Endothelial cell of umbilical vein (primary cell): ENCODE measurements at regions not wholly inside any gene's neighbourhood (a gene's known extent, or its start where the extent isn't known, plus 50 kb on each side); places are given as distances from the start of the nearest gene placed in this dataset.

Source experiments
- BruUV-seq: library from RNA; stranded (reverse); fragments of 400-500 nt; replicated peaks from 2 replicates; lab custom pipeline; 2021; lab: Mats Ljungman, UMichigan
- CTCF ChIA-PET: fragments of 300-600, 350-600 bp; sonication (Branson Sonifier 250); formaldehyde crosslinking; loops from one replicate; lab custom pipeline; 2021; ENCODE audit warnings: antibody characterized with exemption, inconsistent platforms; lab: Charles Lee
- POLR2A ChIA-PET: fragments of 300-600, 350-600 bp; sonication (Branson Sonifier 250); formaldehyde crosslinking; loops from one replicate; lab custom pipeline; 2021; ENCODE audit warnings: antibody characterized with exemption, inconsistent platforms; lab: Charles Lee
- DNase-seq: peaks from one replicate; pipeline ENCODE4 v3.0.0-alpha.2; 2011; ENCODE audit warnings: low read depth, low spot score
- FAIRE-seq: peaks from 2 replicates; lab custom pipeline; 2011; peaks lifted over from hg19 to GRCh38; lab: Jason Lieb, UNC
- H2AFZ ChIP-seq: 2 replicates; pipeline ENCODE4 v1.6.0; 2012; ENCODE audit warnings: low read depth, low read length, control low read depth, inconsistent platforms
- H3K27ac ChIP-seq: 2 replicates; pipeline ENCODE4 v1.5.1; 2011; ENCODE audit warnings: low read depth, mild to moderate bottlenecking, control low read depth, low read length, moderate library complexity; ENCODE audit not compliant: insufficient read depth
- H3K27me3 ChIP-seq, 2 experiments: 2 replicates each; pipeline versions ENCODE4 v1.6.0 to v1.6.1; 2011; ENCODE audit warnings: low read length in 2 of 2, mixed read lengths in 1 of 2; ENCODE audit not compliant: control insufficient read depth in 2 of 2, insufficient read depth in 2 of 2
- H3K36me3 ChIP-seq, 2 experiments: 2 replicates in 1 of 2; 3 replicates in 1 of 2; pipeline ENCODE4 v1.5.1; 2011; ENCODE audit warnings: low read length in 2 of 2, mild to moderate bottlenecking in 1 of 2, moderate library complexity in 1 of 2; ENCODE audit not compliant: control insufficient read depth in 2 of 2, insufficient read depth in 2 of 2; ENCODE audit errors: extremely low read depth in 1 of 2
- H3K4me1 ChIP-seq: 3 replicates; pipeline ENCODE4 v1.5.1; 2011; ENCODE audit warnings: mild to moderate bottlenecking, low read length; ENCODE audit not compliant: control insufficient read depth, insufficient read depth; ENCODE audit errors: extremely low read depth
- H3K4me2 ChIP-seq: 2 replicates; pipeline ENCODE4 v1.6.1; 2011; ENCODE audit warnings: low read length, control low read depth, mixed read lengths; ENCODE audit not compliant: insufficient read depth
- H3K4me3 ChIP-seq, 3 experiments: fragments of 200-600 bp in 1 of 3; sonication (generic), shearing (Covaris generic) in 1 of 3; replicated peaks in 1 of 3; 2 replicates each; pipeline ENCODE4 v1.5.1; 2011 to 2016; ENCODE audit warnings: control low read depth in 3 of 3, low read length in 3 of 3, mild to moderate bottlenecking in 2 of 3, inconsistent platforms in 1 of 3, low read depth in 1 of 3, moderate library complexity in 1 of 3; ENCODE audit not compliant: insufficient read depth in 1 of 3
- H3K79me2 ChIP-seq: 2 replicates; pipeline ENCODE4 v1.6.0; 2012; ENCODE audit warnings: low read length, inconsistent platforms; ENCODE audit not compliant: control insufficient read depth, insufficient read depth
- H3K9ac ChIP-seq: replicated peaks from 2 replicates; pipeline ENCODE3; 2011; ENCODE audit warnings: low read length, control low read depth; ENCODE audit not compliant: insufficient read depth; ENCODE audit errors: extremely low read depth
- H3K9me1 ChIP-seq: replicated peaks from 3 replicates; pipeline ENCODE4 v1.6.0; 2011; ENCODE audit warnings: mild to moderate bottlenecking, low read length; ENCODE audit not compliant: control insufficient read depth, insufficient read depth; ENCODE audit errors: extremely low read depth
- H3K9me3 ChIP-seq: replicated peaks from 2 replicates; pipeline ENCODE4 v1.5.1; 2012; ENCODE audit warnings: low read length, inconsistent platforms; ENCODE audit not compliant: control insufficient read depth, insufficient read depth
- H4K20me1 ChIP-seq: replicated peaks from 2 replicates; pipeline ENCODE3; 2011; ENCODE audit warnings: mild to moderate bottlenecking, low read length; ENCODE audit not compliant: control insufficient read depth, insufficient read depth; ENCODE audit errors: extremely low read depth
- CTCF ChIP-seq, 2 donors: IDR thresholded peaks; 1 replicate in 1 of 2; 2 replicates in 1 of 2; pipeline ENCODE4 v1.5.1; 2011; ENCODE audit warnings: low read length in 2 of 2, mild to moderate bottlenecking in 2 of 2, moderate library complexity in 2 of 2, control low read depth in 1 of 2, inconsistent platforms in 1 of 2, low read depth in 1 of 2; ENCODE audit not compliant: insufficient read depth in 1 of 2; ENCODE audit errors: extremely low read depth in 1 of 2
- EZH2 ChIP-seq: IDR thresholded peaks from 2 replicates; pipeline ENCODE4 v1.6.1; 2012; ENCODE audit warnings: borderline replicate concordance, low read depth, mild to moderate bottlenecking, moderate library complexity, low read length, inconsistent platforms; ENCODE audit not compliant: severe bottlenecking
- FOS ChIP-seq: IDR thresholded peaks from 2 replicates; pipeline ENCODE4 v1.6.1; 2011; ENCODE audit warnings: mild to moderate bottlenecking, low read length, moderate library complexity, borderline replicate concordance; ENCODE audit not compliant: insufficient read depth
- GATA2 ChIP-seq: IDR thresholded peaks from 2 replicates; pipeline ENCODE4 v1.7.0; 2011; ENCODE audit warnings: low read depth, mild to moderate bottlenecking, moderate library complexity, mixed read lengths, low read length; ENCODE audit not compliant: insufficient read length, insufficient read depth
- JUN ChIP-seq: IDR thresholded peaks from 2 replicates; pipeline ENCODE4 v1.6.1; 2011; ENCODE audit warnings: borderline replicate concordance, low read depth; ENCODE audit not compliant: insufficient read length, insufficient read depth
- MAX ChIP-seq: IDR thresholded peaks from 2 replicates; pipeline ENCODE4 v1.6.1; 2011; ENCODE audit not compliant: insufficient read depth, insufficient read length
- MYC ChIP-seq: IDR thresholded peaks from one replicate; pipeline ENCODE4 v1.6.1; 2011; ENCODE audit warnings: mild to moderate bottlenecking, low read depth, low read length
- POLR2A ChIP-seq: IDR thresholded peaks from 2 replicates; pipeline ENCODE4 v1.6.1; 2012; ENCODE audit warnings: low read depth, mild to moderate bottlenecking, control low read depth, low read length
- POLR2AphosphoS5 ChIP-seq: IDR thresholded peaks from 2 replicates; pipeline ENCODE4 v1.6.1; 2012; ENCODE audit warnings: low read depth, mild to moderate bottlenecking, control low read depth, low read length, moderate library complexity; ENCODE audit not compliant: insufficient read depth
- dilution Hi-C: fragments of 300-500 bp; cut with MboI; formaldehyde crosslinking; loops from one replicate; pipeline ENCODE4 v1.15.0; 2019; ENCODE audit warnings: low sequenced_read_pairs; ENCODE audit not compliant: extremely low pct_ligation_motif_present
- intact Hi-C: fragments of 100-400 bp; cut with micrococcal nuclease; formaldehyde crosslinking; loops from one replicate; pipeline ENCODE4 v1.10.0; 2022

DNA sequence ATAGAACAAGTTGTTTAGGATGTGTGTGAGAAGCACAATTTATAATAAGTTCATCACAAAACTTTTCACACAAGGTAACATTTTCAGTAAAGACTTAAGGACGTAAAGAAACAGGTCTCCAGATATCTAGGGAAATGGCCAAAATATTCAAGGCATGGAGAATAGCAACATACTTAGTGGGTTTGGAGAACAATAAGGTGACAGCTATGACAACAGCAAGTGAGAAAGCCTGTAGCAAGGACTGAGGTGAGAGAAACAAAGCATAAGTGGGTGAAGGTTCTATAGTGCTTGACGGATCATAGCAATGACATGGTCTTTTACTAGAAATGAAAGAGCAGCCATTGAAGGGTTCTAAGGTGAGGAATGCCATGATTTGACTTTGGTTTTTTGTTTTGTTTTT is 1337.3 kb downstream of the PCDH18 start:
- no TSS peak for BruUV-seq
- Histone ChIP-seq H3K27ac (no peak overlapping the region), H3K27me3 (no peaks in the 10 kb centered on the region), H3K79me2 (no peaks in the 10 kb centered on the region), H3K4me1 (no peaks in the 10 kb centered on the region), H4K20me1 (no peaks in the 10 kb centered on the region), H3K4me3 (no peak overlapping the region), H3K4me2 (no peak overlapping the region), H3K9ac (no peak overlapping the region), H3K9me3 (no peaks in the 10 kb centered on the region), H3K36me3 (no peaks in the 10 kb centered on the region), H2AFZ (no peak overlapping the region), H3K9me1 (no peaks in the 10 kb centered on the region)
- CTCF ChIA-PET: interaction anchor here (1.0 kb wide), 1 partner anchor 13 kb away, joined by 3 read pairs; no protein-coding TSS in a partner anchor
- dilution Hi-C loops (no loop called here), intact Hi-C loops (no loop called here)
- FAIRE-seq (no peak), DNase-seq (no peak)
- TF ChIP-seq POLR2A (no peak), GATA2 (no peak), EZH2 (no peak), CTCF (IDR thresholded peaks at IDR 0.05; ENCODE audit: extremely low read depth in 1 of 2, insufficient read depth in 1 of 2, low read depth in 1 of 2, low read length in 2 of 2) (no peak), FOS (no peak), POLR2AphosphoS5 (no peak), MAX (no peak), MYC (no peak), JUN (no peak)
- POLR2A ChIA-PET: no interaction called here
